Neural cell (in vitro differentiated cells): ENCODE measurements at regions not wholly inside any gene's neighbourhood (a gene's known extent, or its start where the extent isn't known, plus 50 kb on each side); places are given as distances from the start of the nearest gene placed in this dataset.

Experiments used
- H2AFZ ChIP-seq: fragments of 200-600, 300-800 bp; sonication (generic), shearing (Covaris generic); 2 replicates; pipeline ENCODE4 v1.6.0; 2014; ENCODE audit warnings: low read depth, mild to moderate bottlenecking, antibody characterized with exemption, low read length, moderate library complexity
- H3F3A ChIP-seq: fragments of 200-600 bp; shearing (Covaris generic); 2 replicates; pipeline ENCODE4 v1.6.1; 2016; ENCODE audit warnings: mild to moderate bottlenecking, moderate library complexity, mixed read lengths, antibody characterized with exemption, low read length; ENCODE audit not compliant: insufficient read depth, poor library complexity, severe bottlenecking
- H3K27ac ChIP-seq: fragments of 200-600, 300-800 bp; sonication (generic), shearing (Covaris generic); 2 replicates; pipeline ENCODE4 v1.5.1; 2014; ENCODE audit warnings: mild to moderate bottlenecking, low read length, moderate library complexity
- H3K27me3 ChIP-seq: fragments of 300-800, 200-600 bp; sonication (generic), shearing (Covaris generic); 2 replicates; pipeline ENCODE4 v1.6.0; 2014; ENCODE audit warnings: mild to moderate bottlenecking, low read depth, low read length, moderate library complexity; ENCODE audit not compliant: insufficient read depth
- H3K36me3 ChIP-seq: fragments of 300-800, 200-600 bp; sonication (generic), shearing (Covaris generic); 2 replicates; pipeline ENCODE4 v1.5.1; 2014; ENCODE audit warnings: mild to moderate bottlenecking, antibody characterized with exemption, low read length, moderate library complexity; ENCODE audit not compliant: insufficient read depth
- H3K4me2 ChIP-seq: fragments of 300-800, 200-600 bp; sonication (generic), shearing (Covaris generic); 2 replicates; pipeline ENCODE4 v1.6.0; 2014; ENCODE audit warnings: mild to moderate bottlenecking, low read length
- H3K4me3 ChIP-seq: fragments of 300-800, 200-600 bp; sonication (generic), shearing (Covaris generic); 2 replicates; pipeline ENCODE4 v1.5.1; 2014; ENCODE audit warnings: mild to moderate bottlenecking, low read length, moderate library complexity
- H3K79me2 ChIP-seq: fragments of 200-600 bp; shearing (Covaris generic); replicated peaks from 2 replicates; pipeline ENCODE4 v1.6.0; 2014; ENCODE audit warnings: mild to moderate bottlenecking, low read length, moderate library complexity; ENCODE audit not compliant: insufficient read depth
- H3K9ac ChIP-seq: fragments of 300-800, 200-600 bp; sonication (generic), shearing (Covaris generic); 2 replicates; pipeline ENCODE4 v1.6.1; 2016; ENCODE audit warnings: mild to moderate bottlenecking, low read length, mixed read lengths
- H3K9me2 ChIP-seq: fragments of 200-600 bp; shearing (Covaris generic); 2 replicates; pipeline ENCODE4 v1.6.1; 2016; ENCODE audit warnings: mild to moderate bottlenecking, low read length, mixed read lengths; ENCODE audit not compliant: insufficient read depth
- H3K9me3 ChIP-seq: fragments of 200-600, 300-800 bp; sonication (generic), shearing (Covaris generic); 2 replicates; pipeline ENCODE4 v1.6.1; 2016; ENCODE audit warnings: mild to moderate bottlenecking, mixed run types, low read length, moderate library complexity, mixed read lengths
- H4K20me1 ChIP-seq: fragments of 200-600 bp; shearing (Covaris generic); 2 replicates; pipeline ENCODE4 v1.6.1; 2016; ENCODE audit warnings: mild to moderate bottlenecking, mixed run types; ENCODE audit not compliant: insufficient read depth
- EP300 ChIP-seq: fragments of 450-650 bp; conservative IDR thresholded peaks from 2 replicates; pipeline ENCODE4 v1.6.1; 2014; ENCODE audit warnings: antibody characterized with exemption, mild to moderate bottlenecking, moderate library complexity; ENCODE audit not compliant: poor library complexity, severe bottlenecking
- EZH2 ChIP-seq: fragments of 200-600, 300-800 bp; shearing (Covaris generic), sonication (generic); IDR thresholded peaks from 2 replicates; pipeline ENCODE4 v1.6.1; 2014; ENCODE audit warnings: antibody characterized with exemption, low read length, borderline replicate concordance, mild to moderate bottlenecking; ENCODE audit not compliant: insufficient read depth, poor library complexity, severe bottlenecking
- MXI1 ChIP-seq: fragments of 450-650 bp; conservative IDR thresholded peaks from 2 replicates; pipeline ENCODE4 v1.6.1; 2014; ENCODE audit warnings: antibody characterized with exemption, mild to moderate bottlenecking; ENCODE audit not compliant: poor library complexity, severe bottlenecking
- POLR2AphosphoS5 ChIP-seq: IDR thresholded peaks from 2 replicates; pipeline ENCODE4 v1.6.1; 2012
- RAD21 ChIP-seq: fragments of 450-650 bp; conservative IDR thresholded peaks from 2 replicates; pipeline ENCODE4 v1.6.1; 2014; ENCODE audit warnings: antibody characterized with exemption, mild to moderate bottlenecking, moderate library complexity
- SMC3 ChIP-seq: fragments of 450-650 bp; conservative IDR thresholded peaks from 2 replicates; pipeline ENCODE4 v1.6.1; 2014; ENCODE audit warnings: antibody characterized with exemption, mild to moderate bottlenecking, moderate library complexity; ENCODE audit not compliant: poor library complexity
- TAF1 ChIP-seq: IDR thresholded peaks from 2 replicates; pipeline ENCODE4 v1.6.1; 2012; ENCODE audit warnings: low read depth
- TF ChIP-seq, protein P1 (sequence below): fragments of 450-650 bp; IDR thresholded peaks from 2 replicates; pipeline ENCODE4 v1.5.1; 2014; ENCODE audit warnings: antibody characterized with exemption, mild to moderate bottlenecking, moderate library complexity; ENCODE audit not compliant: poor library complexity, severe bottlenecking
- TF ChIP-seq, protein P2 (sequence below): IDR thresholded peaks from 2 replicates; pipeline ENCODE4 v1.6.1; 2012; ENCODE audit warnings: borderline replicate concordance

DNA sequence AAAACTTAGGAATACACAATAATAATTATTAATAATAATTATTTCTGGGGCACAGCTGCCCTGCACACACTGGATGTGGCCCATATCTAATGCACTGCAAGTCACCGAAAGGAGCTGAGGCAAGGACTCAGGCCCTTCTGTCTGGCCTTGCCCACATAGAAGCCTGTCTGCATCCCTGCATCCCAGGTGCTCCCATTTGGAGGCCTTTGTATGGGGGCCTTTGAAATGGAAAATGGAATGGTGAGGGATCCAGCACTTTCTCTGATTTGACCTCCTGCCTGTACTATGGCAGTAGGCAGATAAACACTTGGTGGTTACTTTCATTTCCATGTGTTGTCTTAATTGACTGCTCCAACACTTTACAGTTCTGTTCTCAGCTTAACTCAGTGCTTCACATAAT, 75.7 kb upstream of the PTCHD4 start:
- H3K4me3 ChIP-seq, result no peak overlapping the region
- H3K27ac ChIP-seq, result no peak overlapping the region
- H3K4me2 ChIP-seq, result no peak overlapping the region
- no peaks in the 10 kb centered on the region for H3K27me3 ChIP-seq
- H3K9ac ChIP-seq, result no peak overlapping the region
- no peak overlapping the region for H2AFZ ChIP-seq
- H3K36me3 ChIP-seq, result no peaks in the 10 kb centered on the region
- H3K9me2 ChIP-seq, result no peaks in the 10 kb centered on the region
- no peaks in the 10 kb centered on the region for H3K79me2 ChIP-seq
- no peaks in the 10 kb centered on the region for H3K9me3 ChIP-seq
- TF ChIP-seq, protein P1, sequence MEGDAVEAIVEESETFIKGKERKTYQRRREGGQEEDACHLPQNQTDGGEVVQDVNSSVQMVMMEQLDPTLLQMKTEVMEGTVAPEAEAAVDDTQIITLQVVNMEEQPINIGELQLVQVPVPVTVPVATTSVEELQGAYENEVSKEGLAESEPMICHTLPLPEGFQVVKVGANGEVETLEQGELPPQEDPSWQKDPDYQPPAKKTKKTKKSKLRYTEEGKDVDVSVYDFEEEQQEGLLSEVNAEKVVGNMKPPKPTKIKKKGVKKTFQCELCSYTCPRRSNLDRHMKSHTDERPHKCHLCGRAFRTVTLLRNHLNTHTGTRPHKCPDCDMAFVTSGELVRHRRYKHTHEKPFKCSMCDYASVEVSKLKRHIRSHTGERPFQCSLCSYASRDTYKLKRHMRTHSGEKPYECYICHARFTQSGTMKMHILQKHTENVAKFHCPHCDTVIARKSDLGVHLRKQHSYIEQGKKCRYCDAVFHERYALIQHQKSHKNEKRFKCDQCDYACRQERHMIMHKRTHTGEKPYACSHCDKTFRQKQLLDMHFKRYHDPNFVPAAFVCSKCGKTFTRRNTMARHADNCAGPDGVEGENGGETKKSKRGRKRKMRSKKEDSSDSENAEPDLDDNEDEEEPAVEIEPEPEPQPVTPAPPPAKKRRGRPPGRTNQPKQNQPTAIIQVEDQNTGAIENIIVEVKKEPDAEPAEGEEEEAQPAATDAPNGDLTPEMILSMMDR, result no peak
- TF ChIP-seq POLR2AphosphoS5, result no peak
- TF ChIP-seq EP300, result no peak
- TF ChIP-seq, protein P2, sequence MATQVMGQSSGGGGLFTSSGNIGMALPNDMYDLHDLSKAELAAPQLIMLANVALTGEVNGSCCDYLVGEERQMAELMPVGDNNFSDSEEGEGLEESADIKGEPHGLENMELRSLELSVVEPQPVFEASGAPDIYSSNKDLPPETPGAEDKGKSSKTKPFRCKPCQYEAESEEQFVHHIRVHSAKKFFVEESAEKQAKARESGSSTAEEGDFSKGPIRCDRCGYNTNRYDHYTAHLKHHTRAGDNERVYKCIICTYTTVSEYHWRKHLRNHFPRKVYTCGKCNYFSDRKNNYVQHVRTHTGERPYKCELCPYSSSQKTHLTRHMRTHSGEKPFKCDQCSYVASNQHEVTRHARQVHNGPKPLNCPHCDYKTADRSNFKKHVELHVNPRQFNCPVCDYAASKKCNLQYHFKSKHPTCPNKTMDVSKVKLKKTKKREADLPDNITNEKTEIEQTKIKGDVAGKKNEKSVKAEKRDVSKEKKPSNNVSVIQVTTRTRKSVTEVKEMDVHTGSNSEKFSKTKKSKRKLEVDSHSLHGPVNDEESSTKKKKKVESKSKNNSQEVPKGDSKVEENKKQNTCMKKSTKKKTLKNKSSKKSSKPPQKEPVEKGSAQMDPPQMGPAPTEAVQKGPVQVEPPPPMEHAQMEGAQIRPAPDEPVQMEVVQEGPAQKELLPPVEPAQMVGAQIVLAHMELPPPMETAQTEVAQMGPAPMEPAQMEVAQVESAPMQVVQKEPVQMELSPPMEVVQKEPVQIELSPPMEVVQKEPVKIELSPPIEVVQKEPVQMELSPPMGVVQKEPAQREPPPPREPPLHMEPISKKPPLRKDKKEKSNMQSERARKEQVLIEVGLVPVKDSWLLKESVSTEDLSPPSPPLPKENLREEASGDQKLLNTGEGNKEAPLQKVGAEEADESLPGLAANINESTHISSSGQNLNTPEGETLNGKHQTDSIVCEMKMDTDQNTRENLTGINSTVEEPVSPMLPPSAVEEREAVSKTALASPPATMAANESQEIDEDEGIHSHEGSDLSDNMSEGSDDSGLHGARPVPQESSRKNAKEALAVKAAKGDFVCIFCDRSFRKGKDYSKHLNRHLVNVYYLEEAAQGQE, result no peak
- TF ChIP-seq MXI1, result no peak
- no peak for TF ChIP-seq TAF1
- TF ChIP-seq EZH2, result no peak
- no peaks in the 10 kb centered on the region for H4K20me1 ChIP-seq
- H3F3A ChIP-seq, result no peaks in the 10 kb centered on the region

DNA sequence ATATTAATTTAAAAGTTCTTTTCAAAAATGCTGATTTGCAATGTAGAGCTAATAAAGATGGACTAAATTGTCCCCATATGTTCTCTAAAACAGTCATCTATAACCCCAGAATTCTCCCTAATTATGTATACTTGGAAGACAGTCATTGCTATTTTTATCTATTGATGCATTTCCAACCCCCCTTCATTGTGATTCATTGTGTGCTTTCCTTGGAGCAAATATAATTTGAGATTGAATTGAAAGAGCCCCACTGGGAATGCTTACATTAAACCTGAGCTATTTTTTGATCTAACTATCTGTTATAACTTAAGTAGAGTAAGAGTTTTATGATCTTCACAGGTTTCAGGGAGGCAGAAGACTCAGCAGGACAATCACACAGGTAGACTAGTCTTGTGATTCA, 73.7 kb upstream of the PTCHD4 start:
- Histone ChIP-seq H2AFZ (no peak overlapping the region), H3K9me2 (no peaks in the 10 kb centered on the region), H3K4me3 (no peak overlapping the region), H3K4me2 (no peak overlapping the region), H3K9me3 (no peaks in the 10 kb centered on the region), H4K20me1 (no peaks in the 10 kb centered on the region), H3K9ac (no peak overlapping the region), H3K79me2 (no peaks in the 10 kb centered on the region), H3K27me3 (no peaks in the 10 kb centered on the region), H3K27ac (no peak overlapping the region), H3K36me3 (no peaks in the 10 kb centered on the region), H3F3A (no peaks in the 10 kb centered on the region)
- TF ChIP-seq, protein P2, result no peak
- no peak for TF ChIP-seq RAD21
- TF ChIP-seq POLR2AphosphoS5, result no peak
- TF ChIP-seq EZH2, result no peak
- TF ChIP-seq SMC3, result no peak
- no peak for TF ChIP-seq EP300
- TF ChIP-seq MXI1, result no peak
- TF ChIP-seq, protein P1, result no peak
- no peak for TF ChIP-seq TAF1
